ENCODE measurements at regions not wholly inside any gene's neighbourhood (a gene's known extent, or its start where the extent isn't known, plus 50 kb on each side); places are given as distances from the start of the nearest gene placed in this dataset.

DNA sequence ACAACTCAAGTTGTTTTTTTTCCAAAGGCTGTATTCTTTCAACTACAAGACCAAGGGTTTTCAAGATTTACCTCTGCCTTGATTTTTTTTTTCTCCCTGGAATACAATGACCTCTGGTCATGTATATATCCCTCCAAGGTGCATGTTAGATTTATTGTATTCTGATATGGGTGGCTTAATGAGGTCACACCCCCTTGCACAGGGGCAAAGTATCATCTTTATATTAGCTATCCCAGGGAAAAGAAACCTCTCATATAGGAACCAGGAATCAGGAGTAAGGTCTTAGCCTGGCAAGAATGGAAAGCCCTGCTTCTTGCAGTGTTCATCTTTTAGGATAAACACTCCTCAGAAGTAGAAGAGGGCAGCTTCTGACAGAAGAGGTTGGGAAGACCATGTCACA is 516.9 kb upstream of the TENM4 start:
- Histone ChIP-seq H4K20me1 (ENCODE audit: control insufficient read depth, insufficient read depth, insufficient read length) (no peaks in the 10 kb centered on the region), H3K56ac (ENCODE audit: insufficient read length, low read depth, low read length) (no peak overlapping the region), H4K8ac (replicated peaks; ENCODE audit: insufficient read length, low read depth, low read length) (no peak overlapping the region), H4K5ac (ENCODE audit: insufficient read length, low read depth, low read length) (no peak overlapping the region), H3K79me1 (ENCODE audit: insufficient read depth, low read depth, low read length, poor library complexity, severe bottlenecking) (no peaks in the 10 kb centered on the region), H3K27ac (ENCODE audit: insufficient read length, low read depth, low read length) (no peak overlapping the region), H4K91ac (ENCODE audit: insufficient read length, low read depth, low read length) (no peak overlapping the region), H3T11ph (ENCODE audit: low read length) (no peak overlapping the region), H2AK5ac (ENCODE audit: insufficient read length, low read length) (no peak overlapping the region), H3K23ac (ENCODE audit: insufficient read length, low read depth, low read length) (no peak overlapping the region), H3K4me1 (ENCODE audit: insufficient read depth, low read length) (no peaks in the 10 kb centered on the region), H2BK15ac (ENCODE audit: low read depth, low read length) (no peak overlapping the region), H3K9me3 (ENCODE audit: control insufficient read depth, low read depth, low read length) (peaks cover 10% of the 10 kb centered on the region), H3K9ac (ENCODE audit: extremely low read depth, insufficient read length, low read length) (no peak overlapping the region), H2BK12ac (ENCODE audit: insufficient read length, low read depth, low read length) (no peak overlapping the region), H2BK20ac (ENCODE audit: low read depth, low read length, poor library complexity, severe bottlenecking) (no peak overlapping the region), H2BK5ac (ENCODE audit: insufficient read length, low read length) (no peak overlapping the region), H3K14ac (ENCODE audit: insufficient read depth, low read length) (no peak overlapping the region), H3K4ac (ENCODE audit: low read depth, low read length) (no peak overlapping the region), H3K4me2 (ENCODE audit: insufficient read depth, insufficient read length, low read length) (no peak overlapping the region), H2AFZ (ENCODE audit: low read length) (no peak overlapping the region), H3K18ac (ENCODE audit: insufficient read length, low read depth, low read length) (no peak overlapping the region), H2BK120ac (ENCODE audit: low read depth, low read length, poor library complexity, severe bottlenecking) (no peak overlapping the region), H3K23me2 (ENCODE audit: insufficient read length, low read depth, low read length, poor library complexity, severe bottlenecking) (no peaks in the 10 kb centered on the region), H3K27me3 (ENCODE audit: insufficient read depth, low read length) (no peaks in the 10 kb centered on the region), H3K79me2 (ENCODE audit: insufficient read depth, low read length) (no peaks in the 10 kb centered on the region)
- no peak for DNase-seq
- H3K27me3 Mint-ChIP-seq (ENCODE audit: low read depth), result no peaks in the 10 kb centered on the region; the same call in 1 of the 2 replicates
- peaks cover 7 to 19% (median 12%) of the 10 kb centered on the region in 3 experiments; a peak in 6 of 7 replicates for H3K36me3 Mint-ChIP-seq (ENCODE audit: insufficient read depth in 1 of 3, low read depth in 3 of 3)
- H3K4me3 Mint-ChIP-seq, result no peak overlapping the region
- no peak overlapping the region for H3K27ac Mint-ChIP-seq
- TF ChIP-seq, protein P1, sequence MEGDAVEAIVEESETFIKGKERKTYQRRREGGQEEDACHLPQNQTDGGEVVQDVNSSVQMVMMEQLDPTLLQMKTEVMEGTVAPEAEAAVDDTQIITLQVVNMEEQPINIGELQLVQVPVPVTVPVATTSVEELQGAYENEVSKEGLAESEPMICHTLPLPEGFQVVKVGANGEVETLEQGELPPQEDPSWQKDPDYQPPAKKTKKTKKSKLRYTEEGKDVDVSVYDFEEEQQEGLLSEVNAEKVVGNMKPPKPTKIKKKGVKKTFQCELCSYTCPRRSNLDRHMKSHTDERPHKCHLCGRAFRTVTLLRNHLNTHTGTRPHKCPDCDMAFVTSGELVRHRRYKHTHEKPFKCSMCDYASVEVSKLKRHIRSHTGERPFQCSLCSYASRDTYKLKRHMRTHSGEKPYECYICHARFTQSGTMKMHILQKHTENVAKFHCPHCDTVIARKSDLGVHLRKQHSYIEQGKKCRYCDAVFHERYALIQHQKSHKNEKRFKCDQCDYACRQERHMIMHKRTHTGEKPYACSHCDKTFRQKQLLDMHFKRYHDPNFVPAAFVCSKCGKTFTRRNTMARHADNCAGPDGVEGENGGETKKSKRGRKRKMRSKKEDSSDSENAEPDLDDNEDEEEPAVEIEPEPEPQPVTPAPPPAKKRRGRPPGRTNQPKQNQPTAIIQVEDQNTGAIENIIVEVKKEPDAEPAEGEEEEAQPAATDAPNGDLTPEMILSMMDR (conservative IDR thresholded peaks at IDR 0.05), result no peak
- peaks cover 2 to 4% of the 10 kb centered on the region in 2 experiments; a peak in 1 of 4 replicates for H3K4me1 Mint-ChIP-seq
- H3K9me3 Mint-ChIP-seq, result peaks cover 18 to 24% of the 10 kb centered on the region in 2 experiments

Data from H9 (cell line).